Spleen (tissue), 11 donors: ENCODE measurements at regions not wholly inside any gene's neighbourhood (a gene's known extent, or its start where the extent isn't known, plus 50 kb on each side); places are given as distances from the start of the nearest gene placed in this dataset.
"Not testable (repeated sequence)": the region's sequence is repeated elsewhere in the genome, so short reads cannot be mapped to it uniquely, and the experiment has no call there.

Experiments
- DNase-seq: peaks from one replicate; pipeline ENCODE4 v3.0.0-alpha.2; 2020
- H3K27ac ChIP-seq, 8 donors: fragments of 200-600 bp; sonication (generic) in 7 of 8; 1 replicate in 4 of 8; 2 replicates in 4 of 8; pipeline versions ENCODE4 v1.5.0 to v1.8.0; 2016 to 2021; ENCODE audit warnings: inconsistent platforms in 4 of 8, mild to moderate bottlenecking in 4 of 8, moderate library complexity in 1 of 8
- H3K27me3 ChIP-seq, 7 donors: fragments of 200-600 bp; sonication (generic) in 6 of 7; replicated peaks in 1 of 7; 1 replicate in 4 of 7; 2 replicates in 3 of 7; pipeline versions ENCODE4 v1.5.0 to v1.8.0; 2016 to 2021; ENCODE audit warnings: inconsistent platforms in 3 of 7, mild to moderate bottlenecking in 1 of 7
- H3K36me3 ChIP-seq, 6 donors: fragments of 200-600 bp; sonication (generic) in 5 of 6; 1 replicate in 4 of 6; 2 replicates in 2 of 6; pipeline versions ENCODE4 v1.5.0 to v1.8.0; 2016 to 2021; ENCODE audit warnings: inconsistent platforms in 2 of 6
- H3K4me1 ChIP-seq, 6 donors: fragments of 200-600 bp; sonication (generic) in 5 of 6; 1 replicate in 3 of 6; 2 replicates in 3 of 6; pipeline versions ENCODE4 v1.5.0 to v1.8.0; 2016 to 2021; ENCODE audit warnings: inconsistent platforms in 3 of 6
- H3K4me3 ChIP-seq, 8 donors: fragments of 200-600 bp; sonication (generic) in 7 of 8; 1 replicate in 4 of 8; 2 replicates in 4 of 8; pipeline versions ENCODE4 v1.5.0 to v1.8.0; 2016 to 2021; ENCODE audit warnings: inconsistent platforms in 4 of 8, mild to moderate bottlenecking in 4 of 8, moderate library complexity in 2 of 8
- H3K9me3 ChIP-seq, 8 donors: fragments of 200-600 bp; sonication (generic) in 7 of 8; 1 replicate in 4 of 8; 2 replicates in 4 of 8; pipeline versions ENCODE4 v1.5.0 to v1.8.0; 2016 to 2021; ENCODE audit warnings: inconsistent platforms in 4 of 8
- POLR2A ChIP-seq, 3 donors: fragments of 450-650 bp; IDR thresholded peaks; one replicate each; pipeline ENCODE4 v1.5.1; 2017; ENCODE audit warnings: antibody characterized with exemption in 3 of 3, mild to moderate bottlenecking in 1 of 3
- POLR2AphosphoS5 ChIP-seq, 3 donors: sonication (generic); formaldehyde crosslinking; IDR thresholded peaks; one replicate each; pipeline ENCODE4 v1.5.1; 2017; ENCODE audit warnings: antibody characterized with exemption in 3 of 3
- WGBS, 5 donors: extraction: QIAGEN DNeasy Blood & Tissue Kit in 3 of 5; methylation state at CpG; one replicate each; pipeline versions ENCODE4 v1.1.5 to v1.1.7; 2013 to 2018; 5-methylcytosine and 5-hydroxymethylcytosine counted together
- intact Hi-C: fragments of 100-400 bp; cut with DNase I; formaldehyde crosslinking; loops from one replicate; pipeline ENCODE4 v1.15.0; 2023; ENCODE audit warnings: low total_unique reads
- TF ChIP-seq, protein P1 (sequence below), 11 experiments: fragments of 200-600 bp in 7 of 11; fragments of 450-650 bp in 4 of 11; sonication (generic) in 4 of 11; IDR thresholded peaks in 8 of 11; conservative IDR thresholded peaks in 3 of 11; 1 replicate in 7 of 11; 2 replicates in 4 of 11; pipeline versions ENCODE4 v1.4.0 to v1.8.0; 2016 to 2021; ENCODE audit warnings: antibody characterized with exemption in 11 of 11, inconsistent platforms in 4 of 11, mild to moderate bottlenecking in 1 of 11
- donor health status: healthy with polysubstance abuse.
- donor health status: DM: no; HTN: no; CAD: no; lungs with moderate emphysema.
- donor health status: DM: no; HTN: no; CAD: no.
- donor health status: Bipolar disorder and iron deficiency.
- donor health status: healthy.
- donor health status: DM: no; HTN: no; CAD: no.
- donor health status: DM: yes; HTN: yes; CAD: no.

DNA sequence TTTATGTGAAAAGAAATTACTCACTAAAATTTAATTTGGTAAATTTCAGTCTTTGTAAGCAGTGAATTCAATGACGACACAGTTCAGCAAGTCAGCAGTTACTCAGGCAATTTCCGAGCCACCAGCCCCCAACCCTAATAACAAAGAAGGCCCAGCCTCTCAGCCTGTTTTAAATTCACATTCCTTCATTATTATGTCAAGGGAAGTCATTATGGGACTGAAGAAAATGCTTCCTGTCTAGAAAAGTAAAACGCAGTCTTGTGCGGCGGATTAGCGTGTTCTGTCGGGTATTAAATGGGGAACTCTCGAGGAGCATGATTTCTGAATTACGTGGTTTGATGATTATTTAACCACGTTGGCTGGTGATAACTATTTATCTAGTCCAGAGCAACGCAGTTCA, 177.6 kb downstream of the AIPL1 start:
- H3K27me3 ChIP-seq = peaks cover 0 to 18% (median 0%) of the 10 kb centered on the region in 7 donors
- H3K9me3 ChIP-seq = no peaks in the 10 kb centered on the region
- DNase-seq = no peak
- no peak overlapping the region for H3K4me3 ChIP-seq
- H3K36me3 ChIP-seq = no peaks in the 10 kb centered on the region
- TF ChIP-seq, protein P1, sequence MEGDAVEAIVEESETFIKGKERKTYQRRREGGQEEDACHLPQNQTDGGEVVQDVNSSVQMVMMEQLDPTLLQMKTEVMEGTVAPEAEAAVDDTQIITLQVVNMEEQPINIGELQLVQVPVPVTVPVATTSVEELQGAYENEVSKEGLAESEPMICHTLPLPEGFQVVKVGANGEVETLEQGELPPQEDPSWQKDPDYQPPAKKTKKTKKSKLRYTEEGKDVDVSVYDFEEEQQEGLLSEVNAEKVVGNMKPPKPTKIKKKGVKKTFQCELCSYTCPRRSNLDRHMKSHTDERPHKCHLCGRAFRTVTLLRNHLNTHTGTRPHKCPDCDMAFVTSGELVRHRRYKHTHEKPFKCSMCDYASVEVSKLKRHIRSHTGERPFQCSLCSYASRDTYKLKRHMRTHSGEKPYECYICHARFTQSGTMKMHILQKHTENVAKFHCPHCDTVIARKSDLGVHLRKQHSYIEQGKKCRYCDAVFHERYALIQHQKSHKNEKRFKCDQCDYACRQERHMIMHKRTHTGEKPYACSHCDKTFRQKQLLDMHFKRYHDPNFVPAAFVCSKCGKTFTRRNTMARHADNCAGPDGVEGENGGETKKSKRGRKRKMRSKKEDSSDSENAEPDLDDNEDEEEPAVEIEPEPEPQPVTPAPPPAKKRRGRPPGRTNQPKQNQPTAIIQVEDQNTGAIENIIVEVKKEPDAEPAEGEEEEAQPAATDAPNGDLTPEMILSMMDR (IDR thresholded peaks at IDR 0.05 in 8 of 11, conservative IDR thresholded peaks at IDR 0.05 in 3 of 11) = no peak
- no peak for TF ChIP-seq POLR2AphosphoS5 (IDR thresholded peaks at IDR 0.05)
- no peak for TF ChIP-seq POLR2A (IDR thresholded peaks at IDR 0.05)
- H3K4me1 ChIP-seq = no peaks in the 10 kb centered on the region
- WGBS, 5 donors = 8 to 47% (median 16%) methylated on average over 11 of the region's 11 CpGs
- intact Hi-C loops = no loop called here
- H3K27ac ChIP-seq = no peak overlapping the region

DNA sequence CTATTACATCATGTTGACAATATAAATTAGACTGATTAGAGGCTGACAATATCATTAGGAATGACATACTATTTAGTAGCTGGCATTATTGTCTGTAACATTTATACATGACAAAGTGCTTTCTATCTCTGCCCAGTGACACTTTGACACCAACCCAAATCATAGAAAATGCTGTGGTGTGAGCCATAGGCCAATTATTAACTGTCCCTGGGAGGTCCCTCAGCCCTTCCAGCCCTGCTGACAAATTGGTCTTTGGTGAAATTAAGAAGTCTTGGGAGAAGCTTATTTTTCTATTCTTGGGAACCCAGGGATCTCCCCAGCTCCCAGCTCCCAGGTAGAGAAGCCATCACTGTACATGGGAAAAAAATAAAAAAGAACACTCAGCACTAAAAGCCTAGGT, 179.6 kb downstream of the AIPL1 start:
- Histone ChIP-seq H3K27me3 (peaks cover 0 to 20% (median 0%) of the 10 kb centered on the region in 7 donors), H3K36me3 (no peaks in the 10 kb centered on the region), H3K9me3 (no peaks in the 10 kb centered on the region), H3K4me1 (no peaks in the 10 kb centered on the region), H3K27ac (no peak overlapping the region), H3K4me3 (no peak overlapping the region)
- TF ChIP-seq POLR2AphosphoS5 (IDR thresholded peaks at IDR 0.05) (no peak), POLR2A (IDR thresholded peaks at IDR 0.05) (no peak)
- TF ChIP-seq, protein P1 (IDR thresholded peaks at IDR 0.05 in 8 of 11, conservative IDR thresholded peaks at IDR 0.05 in 3 of 11) = no peak
- DNase-seq = no peak
- intact Hi-C loops = no loop called here

DNA sequence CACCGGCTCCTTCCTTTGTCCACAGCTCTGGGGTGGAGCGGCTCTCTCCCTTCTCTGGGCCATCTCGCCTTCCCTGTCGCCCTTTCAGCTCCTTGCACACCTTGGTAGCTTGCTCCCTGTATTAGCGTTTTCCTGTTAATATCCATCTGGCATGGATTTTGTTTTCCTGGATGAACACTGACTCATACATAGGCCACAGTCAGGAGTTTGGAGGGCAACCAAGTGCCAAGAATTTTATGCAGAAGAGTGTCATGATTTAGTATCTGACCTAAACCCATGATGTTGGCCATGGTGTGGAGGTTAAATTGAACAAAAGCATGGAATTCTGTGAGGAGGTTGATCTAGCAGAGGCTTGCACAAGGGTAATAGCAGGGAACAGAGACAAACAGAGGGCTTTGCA, 180.9 kb downstream of the AIPL1 start:
- Histone ChIP-seq H3K27me3 (peaks cover 0 to 21% (median 0%) of the 10 kb centered on the region in 7 donors), H3K36me3 (no peaks in the 10 kb centered on the region), H3K4me1 (no peaks in the 10 kb centered on the region), H3K27ac (no peak overlapping the region), H3K9me3 (no peaks in the 10 kb centered on the region), H3K4me3 (no peak overlapping the region)
- DNase-seq = no peak
- intact Hi-C loops = no loop called here
- TF ChIP-seq, protein P1 (IDR thresholded peaks at IDR 0.05 in 8 of 11, conservative IDR thresholded peaks at IDR 0.05 in 3 of 11) = no peak
- no peak for TF ChIP-seq POLR2A (IDR thresholded peaks at IDR 0.05)
- no peak for TF ChIP-seq POLR2AphosphoS5 (IDR thresholded peaks at IDR 0.05)
- WGBS, 5 donors = 70 to 87% (median 86%) methylated on average over 5 of the region's 5 CpGs

DNA sequence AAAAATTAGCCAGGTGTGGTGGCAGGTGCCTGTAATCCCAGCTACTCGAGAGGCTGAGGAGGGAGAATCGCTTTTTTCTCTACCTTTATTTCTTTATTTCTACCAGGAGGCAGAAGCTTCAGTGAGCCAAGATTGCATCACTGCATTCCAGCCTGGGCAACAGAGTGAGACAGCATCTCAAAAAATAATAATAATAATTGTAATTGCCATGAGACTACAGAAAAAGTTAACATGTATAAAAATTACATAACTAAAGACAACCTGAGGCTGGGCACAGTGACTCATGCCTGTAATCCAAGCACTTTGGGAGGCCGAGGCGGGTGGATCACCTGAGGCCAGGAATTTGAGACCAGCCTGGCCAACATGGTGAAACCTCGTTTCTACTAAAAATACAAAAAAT, 181.5 kb downstream of the WSCD1 start:
- H3K4me1 ChIP-seq, H3K27ac ChIP-seq, H3K9me3 ChIP-seq, DNase-seq, H3K36me3 ChIP-seq, intact Hi-C loops, H3K4me3 ChIP-seq: not testable (repeated sequence)
- WGBS, 5 donors = 79 to 95% (median 88%) methylated on average over 5 of the region's 5 CpGs
- H3K27me3 ChIP-seq = peaks cover 0 to 21% (median 0%) of the 10 kb centered on the region in 7 donors

DNA sequence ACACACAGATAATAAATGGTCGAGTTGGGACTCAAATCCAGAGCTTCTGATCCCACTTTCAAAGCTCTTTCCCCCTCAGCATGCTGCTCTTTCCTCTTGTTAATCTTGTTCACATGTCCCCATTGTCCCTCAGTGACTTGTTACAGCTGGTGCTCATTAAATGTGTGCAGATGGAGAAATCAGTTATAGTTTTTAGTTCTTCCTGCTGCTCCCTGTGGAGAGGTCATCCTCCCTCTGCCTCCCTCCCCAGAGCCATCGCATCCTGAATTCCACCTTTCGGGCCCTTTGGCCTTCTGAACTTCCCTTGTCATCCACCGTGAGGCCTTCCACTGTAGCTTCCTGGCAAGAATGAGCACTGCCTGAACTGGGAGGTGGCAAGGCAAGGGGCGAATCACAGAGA, 179.6 kb downstream of the WSCD1 start:
- no peaks in the 10 kb centered on the region for H3K4me1 ChIP-seq
- intact Hi-C loops = no loop called here
- H3K4me3 ChIP-seq = no peak overlapping the region
- 25 to 51% (median 44%) methylated on average over 5 of the region's 5 CpGs for WGBS, 5 donors
- no peaks in the 10 kb centered on the region for H3K9me3 ChIP-seq
- H3K27ac ChIP-seq = no peak overlapping the region
- peaks cover 0 to 19% (median 0%) of the 10 kb centered on the region in 7 donors for H3K27me3 ChIP-seq
- TF ChIP-seq POLR2AphosphoS5 (IDR thresholded peaks at IDR 0.05) (peak in 1 of 3 donors; percentile 48), POLR2A (IDR thresholded peaks at IDR 0.05) (no peak)
- TF ChIP-seq, protein P1 (IDR thresholded peaks at IDR 0.05 in 8 of 11, conservative IDR thresholded peaks at IDR 0.05 in 3 of 11) = no peak
- H3K36me3 ChIP-seq = no peaks in the 10 kb centered on the region
- DNase-seq = no peak
